NCI-H2196 treated with DMSO at 0.1 percent for 48 hours (cell line): ENCODE measurements at regions not wholly inside any gene's neighbourhood (a gene's known extent, or its start where the extent isn't known, plus 50 kb on each side); places are given as distances from the start of the nearest gene placed in this dataset.

Source experiments
- DNase-seq: peaks from one replicate; lab custom pipeline; 2025; ENCODE audit not compliant: unreplicated experiment; lab: John Stamatoyannopoulos, UW

- DNase-seq, result no peak
Observed at GRCh38 chr13:73369095-73369494, 310.3 kb downstream of the KLF5 start.

DNA sequence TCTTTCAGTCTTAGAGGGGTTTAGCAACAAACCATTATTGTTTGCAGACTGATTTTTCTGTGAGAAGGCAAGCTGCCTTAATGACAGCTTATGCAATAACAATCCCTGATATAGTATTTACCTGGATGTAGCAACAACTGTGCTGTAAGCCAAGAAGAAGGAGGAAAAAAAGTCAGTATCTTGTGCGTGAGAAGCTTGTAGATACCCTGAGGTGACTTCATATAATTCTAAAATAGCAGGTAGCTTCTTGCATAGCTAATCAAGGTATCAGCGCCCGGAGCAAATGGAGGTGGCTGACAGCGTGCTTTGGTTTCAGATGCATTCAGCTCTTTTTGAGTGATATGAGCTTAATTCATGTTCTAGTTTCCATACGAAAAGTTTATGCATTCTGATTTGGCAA lies 309.8 kb downstream of the KLF5 start:
- DNase-seq, result no peak

DNA sequence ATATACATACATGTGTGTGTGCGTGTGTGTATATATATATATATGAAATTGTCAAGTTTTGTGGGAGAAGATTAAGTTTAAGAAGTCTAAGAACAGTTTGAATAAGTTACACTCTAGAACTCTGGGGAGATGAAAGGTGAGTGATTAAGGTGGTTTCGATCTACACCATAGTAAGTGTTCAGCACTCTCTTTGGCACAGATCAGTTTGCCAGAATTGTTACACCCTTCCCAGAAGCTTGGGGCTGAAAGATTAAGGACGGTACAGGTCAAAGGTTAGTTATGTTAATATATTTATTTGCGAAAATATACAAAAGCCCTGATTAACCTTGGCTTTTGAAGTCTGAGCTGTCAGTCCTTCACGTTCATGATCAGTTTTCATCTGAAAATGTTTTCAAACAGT lies 309.1 kb downstream of the KLF5 start:
- no peak for DNase-seq

DNA sequence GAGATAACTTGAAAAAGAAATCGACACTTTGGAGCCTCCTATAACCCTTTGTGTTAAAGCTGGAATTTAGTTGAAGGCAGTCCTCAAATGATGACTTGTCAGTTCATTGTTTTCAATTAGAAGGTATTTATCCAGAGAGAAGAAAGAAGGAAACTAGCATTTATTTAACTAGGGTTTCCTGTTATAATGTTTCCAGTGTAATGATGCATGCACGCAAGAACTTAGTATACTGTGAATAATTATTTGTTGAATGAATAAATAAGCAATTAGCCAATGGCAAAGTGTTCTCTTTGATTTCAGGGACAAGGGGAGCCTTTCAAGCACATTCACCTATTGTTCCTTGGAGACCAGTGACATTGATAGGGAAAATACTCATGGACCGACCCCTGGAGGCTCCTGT lies 307.4 kb downstream of the KLF5 start:
- no peak for DNase-seq

- DNase-seq, result no peak
Observed at GRCh38 chr13:73365681-73366080, 306.9 kb downstream of the KLF5 start.

DNA sequence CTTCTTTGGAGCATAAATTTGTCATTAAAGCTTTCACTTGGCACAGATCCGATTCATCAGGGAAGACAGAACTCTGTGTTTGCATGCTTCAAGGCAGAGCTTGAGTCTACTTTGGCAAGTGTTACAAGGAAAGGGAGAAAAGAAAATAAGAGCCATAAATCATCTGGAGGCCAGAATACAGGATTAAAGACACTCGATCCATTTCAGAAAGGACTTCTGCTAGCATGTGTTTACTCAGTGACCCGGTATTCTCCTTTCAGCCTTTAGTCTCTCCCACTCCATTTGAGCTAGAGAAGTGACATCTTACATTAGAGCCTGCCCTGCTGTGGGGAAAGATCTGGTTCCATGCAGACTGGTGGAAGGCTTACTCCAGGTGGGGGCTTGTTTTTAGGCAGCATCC lies 306.4 kb downstream of the KLF5 start:
- peak; percentile 33 for DNase-seq

- peak; percentile 22 for DNase-seq
Observed at GRCh38 chr13:73364736-73365135, 305.9 kb downstream of the KLF5 start.

GRCh38 chr13:73358606-73359095 lies 299.8 kb downstream of the KLF5 start:
- no peak for DNase-seq

- DNase-seq, result no peak
Observed at GRCh38 chr13:73355134-73355533, 296.3 kb downstream of the KLF5 start.

DNA sequence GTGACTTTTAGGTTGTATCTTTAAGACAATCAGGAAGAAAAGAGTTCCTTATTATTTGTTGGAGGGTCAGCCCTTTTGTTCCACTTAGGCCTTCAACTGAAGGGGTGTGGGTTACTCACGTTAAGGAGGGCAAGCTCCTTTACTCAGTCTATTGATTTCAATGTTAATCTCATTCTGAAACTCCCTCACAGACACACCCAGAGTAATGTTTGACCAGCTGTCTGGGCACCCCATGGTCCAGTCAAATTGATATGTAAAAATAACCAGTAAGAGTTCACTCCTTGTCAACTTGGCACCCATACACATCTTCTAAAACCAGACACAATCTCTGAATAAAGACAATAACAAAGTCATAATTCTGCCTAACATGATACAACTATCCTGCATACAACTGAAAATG lies 292.9 kb downstream of the KLF5 start:
- no peak for DNase-seq

GRCh38 chr13:73341748-73342147 lies 282.9 kb downstream of the KLF5 start:
- DNase-seq, result no peak

DNA sequence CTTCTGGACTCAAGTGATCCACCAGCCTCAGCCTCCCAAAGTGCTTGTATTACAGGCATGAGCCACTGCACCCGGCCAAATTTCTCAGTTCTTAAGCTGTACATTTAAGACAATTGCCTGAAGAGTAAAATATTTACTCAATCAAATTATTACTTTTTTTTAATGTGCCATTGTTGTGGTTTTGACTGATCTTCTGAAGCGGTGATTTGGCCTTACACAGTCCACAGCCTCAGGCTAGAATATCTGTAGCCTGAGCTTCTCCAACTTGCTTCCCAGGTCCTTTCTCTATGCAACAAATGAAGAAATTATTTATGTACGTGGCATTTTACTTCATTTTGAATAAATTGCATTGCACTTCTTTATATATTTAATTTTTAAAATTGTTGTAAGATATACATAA lies 281.3 kb downstream of the KLF5 start:
- no peak for DNase-seq

DNA sequence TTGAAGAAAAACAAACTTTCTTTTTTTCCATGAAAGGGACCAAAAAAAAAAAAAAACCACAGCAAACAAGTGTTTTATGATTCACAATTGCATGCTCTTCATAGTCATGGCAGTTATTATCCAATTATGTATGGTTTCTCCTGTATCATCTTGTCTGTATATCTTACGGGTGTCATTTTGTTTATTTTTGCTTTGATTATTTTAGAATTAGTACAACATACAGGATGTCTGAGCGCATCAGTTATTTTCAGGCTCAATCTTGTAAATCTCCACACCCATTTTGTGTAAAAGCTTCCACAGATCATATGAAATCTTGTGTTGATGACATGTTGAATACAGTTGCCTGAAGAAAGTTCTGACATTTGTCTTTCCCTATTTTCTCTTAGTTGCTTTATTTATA lies 280.3 kb downstream of the KLF5 start:
- no peak for DNase-seq

DNA sequence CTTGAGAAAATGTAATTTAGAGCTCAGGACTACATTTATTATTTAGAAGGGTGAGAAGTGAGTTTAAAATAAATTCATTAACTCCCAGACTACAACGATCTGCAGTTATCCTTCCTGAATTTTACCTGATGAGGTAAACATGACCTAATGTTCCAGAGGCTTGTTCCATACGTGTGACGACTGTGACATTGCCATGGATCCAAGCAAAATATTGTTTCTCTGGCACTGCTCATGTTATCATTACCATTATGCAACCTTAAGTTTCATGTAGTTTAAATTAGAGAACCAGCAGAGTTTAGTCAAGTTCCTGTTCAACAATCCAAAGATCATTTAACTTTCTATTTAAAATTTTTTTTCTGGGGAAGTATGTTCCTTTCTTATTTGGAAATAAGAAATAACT lies 279.6 kb downstream of the KLF5 start:
- no peak for DNase-seq

GRCh38 chr13:73337532-73337931 lies 278.7 kb downstream of the KLF5 start:
- DNase-seq, result no peak

DNA sequence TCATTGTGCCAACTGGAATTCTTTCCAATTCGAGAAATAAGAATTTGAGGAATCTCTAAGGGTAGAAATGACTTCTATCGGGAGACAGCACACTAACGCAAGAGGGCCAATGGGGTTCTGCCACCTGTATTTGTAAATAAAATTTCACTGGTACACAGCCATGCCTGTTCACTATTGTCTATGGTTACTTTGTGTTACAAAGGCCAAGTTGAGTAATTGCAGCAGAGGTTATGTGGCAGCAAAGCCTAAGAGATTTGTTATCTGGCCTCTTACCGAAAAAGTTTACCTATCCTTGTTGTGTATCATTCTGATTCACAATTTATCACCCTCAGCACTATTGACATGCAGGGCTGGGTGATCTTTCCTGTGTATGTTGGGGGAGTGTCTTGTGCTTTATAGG lies 278.0 kb downstream of the KLF5 start:
- no peak for DNase-seq

GRCh38 chr13:73335944-73336343 lies 277.1 kb downstream of the KLF5 start:
- DNase-seq, result no peak

DNA sequence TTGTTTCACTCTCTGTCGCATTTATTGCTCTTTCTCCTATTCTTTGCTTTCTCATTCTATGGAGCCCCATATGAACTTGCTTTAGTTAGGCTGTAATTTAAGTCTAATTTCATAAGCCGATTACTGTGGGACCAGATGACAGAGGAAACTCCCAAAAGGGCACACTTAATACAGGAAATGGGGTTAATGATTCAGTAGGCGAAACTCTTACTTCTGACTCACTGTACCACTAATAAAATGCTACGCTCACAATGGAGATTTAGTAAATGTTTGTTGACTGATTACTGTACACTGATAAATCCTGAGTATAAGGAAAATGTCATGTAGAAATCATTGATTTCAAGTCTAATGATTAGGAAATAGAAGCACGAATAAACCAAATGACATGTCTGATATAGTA lies 276.4 kb downstream of the KLF5 start:
- DNase-seq, result no peak

GRCh38 chr13:73334445-73334844 lies 275.6 kb downstream of the KLF5 start:
- DNase-seq, result no peak

GRCh38 chr13:73331556-73331955 lies 272.8 kb downstream of the KLF5 start:
- DNase-seq, result no peak

DNA sequence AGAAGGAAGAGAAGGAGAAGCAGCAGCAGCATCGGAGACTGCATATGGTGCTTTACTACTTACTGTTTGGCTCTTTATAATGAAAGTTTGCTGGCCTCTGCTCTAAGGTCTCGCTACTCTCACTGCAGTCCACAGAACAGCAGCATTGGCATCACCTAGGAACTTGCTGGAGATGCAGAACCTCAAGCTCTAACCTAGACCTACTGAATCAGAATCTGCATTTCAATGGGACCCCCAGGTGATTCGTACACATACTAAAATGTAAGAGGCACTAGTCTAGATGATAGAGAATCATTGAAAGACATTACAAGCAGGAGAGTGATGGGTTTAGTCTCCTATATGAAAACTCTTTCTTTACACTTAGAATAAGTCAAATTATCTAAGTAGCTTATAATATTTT lies 270.6 kb downstream of the KLF5 start:
- no peak for DNase-seq

DNA sequence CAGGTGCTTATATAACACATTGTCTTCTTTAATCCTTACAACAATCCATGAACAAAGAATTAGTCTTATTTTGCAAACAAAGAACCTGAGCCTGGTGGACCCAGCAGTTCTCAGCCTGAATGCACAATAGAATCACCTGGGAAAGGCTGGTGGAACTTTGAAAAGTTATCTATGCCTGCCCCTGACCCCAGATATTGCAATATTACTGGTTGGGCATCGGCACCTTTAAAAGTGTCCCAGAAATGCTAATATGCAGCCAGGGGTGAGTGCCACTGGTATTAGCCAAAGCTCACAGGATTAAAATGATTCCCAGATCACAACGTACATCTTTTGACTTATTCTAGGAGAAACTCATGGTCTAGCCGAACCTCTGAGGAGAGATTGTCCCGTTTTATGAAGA lies 268.8 kb downstream of the KLF5 start:
- no peak for DNase-seq

- no peak for DNase-seq
Observed at GRCh38 chr13:73325723-73326558, 267.1 kb downstream of the KLF5 start.
